ENCODE measurements at regions not wholly inside any gene's neighbourhood (a gene's known extent, or its start where the extent isn't known, plus 50 kb on each side); places are given as distances from the start of the nearest gene placed in this dataset.
"Not testable (repeated sequence)": the region's sequence is repeated elsewhere in the genome, so short reads cannot be mapped to it uniquely, and the experiment has no call there.

- TF ChIP-seq Cebpa-rat (IDR thresholded peaks at IDR 0.05), result no peak
- H3K27me3 ChIP-seq, result no peaks in the 10 kb centered on the region
- H4K20me1 ChIP-seq, result no peaks in the 10 kb centered on the region
- H3K36me3 ChIP-seq, result no peaks in the 10 kb centered on the region
- H3K9ac ChIP-seq, result no peak overlapping the region
- peaks cover 7% of the 10 kb centered on the region; the same call in 1 of the 2 replicates for H3K9me3 ChIP-seq
- H3K4me3 ChIP-seq, result no peak overlapping the region
- no peaks in the 10 kb centered on the region for H3K4me1 ChIP-seq
- no peak overlapping the region for H3K4me2 ChIP-seq
- H3K27ac ChIP-seq, result no peak overlapping the region
Measured at GRCh38 chr9:79490657-79491248, 81.0 kb upstream of the TLE4 start.

DNA sequence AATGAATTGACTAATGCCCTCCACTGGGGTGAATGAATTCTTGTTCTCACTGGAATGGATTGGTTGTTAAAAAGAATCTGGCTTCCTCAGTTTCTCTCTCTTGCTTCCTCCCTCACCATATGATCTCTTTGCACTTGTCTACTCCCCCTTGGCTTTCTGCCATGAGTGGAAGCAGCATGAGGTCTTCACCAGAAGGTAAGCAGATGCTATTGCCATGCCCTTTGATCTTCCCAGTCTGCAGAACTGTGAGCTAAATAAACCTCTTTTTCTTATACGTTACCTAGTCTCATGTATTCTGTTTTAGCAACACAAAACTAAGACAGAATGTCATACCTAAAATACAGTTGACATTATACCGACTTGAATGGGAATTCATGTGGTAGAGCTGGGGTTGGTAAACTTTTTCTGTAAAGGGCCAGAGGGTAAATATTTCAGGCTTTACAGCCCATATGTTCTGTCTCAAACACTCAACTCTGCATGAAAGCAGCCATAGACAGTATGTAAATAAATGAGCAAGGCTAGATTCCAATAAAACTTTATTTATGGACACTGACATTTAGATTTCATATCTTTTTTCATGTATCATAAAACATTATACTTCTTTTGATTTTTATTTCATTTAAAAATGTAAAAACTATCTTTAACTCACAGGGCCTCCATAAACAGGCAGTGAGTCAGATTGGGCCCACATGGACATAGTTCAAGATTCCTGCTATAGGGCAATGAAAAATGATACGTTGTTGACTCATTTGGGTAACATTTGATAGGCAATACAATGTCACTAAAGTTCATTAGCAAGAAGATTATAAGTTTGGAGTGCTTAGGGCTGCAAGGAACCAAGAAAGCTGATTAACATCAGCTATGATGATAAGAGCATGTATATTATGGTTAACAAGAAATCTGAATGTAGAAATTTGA lies 79.4 kb upstream of the TLE4 start:
- no peak for TF ChIP-seq Cebpa-rat (IDR thresholded peaks at IDR 0.05)
- Histone ChIP-seq H3K36me3 (no peaks in the 10 kb centered on the region), H3K4me2 (no peak overlapping the region), H3K27me3 (no peaks in the 10 kb centered on the region), H3K9ac (no peak overlapping the region), H3K9me3 (peaks cover 7% of the 10 kb centered on the region; the same call in 1 of the 2 replicates), H3K4me1 (no peaks in the 10 kb centered on the region), H3K4me3 (no peak overlapping the region), H4K20me1 (no peaks in the 10 kb centered on the region), H3K27ac (no peak overlapping the region)

GRCh38 chr9:79500196-79500864 lies 71.4 kb upstream of the TLE4 start:
- H3K9me3 ChIP-seq, H4K20me1 ChIP-seq: not testable (repeated sequence)

GRCh38 chr9:79501546-79501945 lies 70.2 kb upstream of the TLE4 start:
- H3K9me3 ChIP-seq, result peaks cover 4% of the 10 kb centered on the region; the same call in 1 of the 2 replicates
- no peak overlapping the region for H3K4me3 ChIP-seq
- H3K4me1 ChIP-seq, result no peaks in the 10 kb centered on the region; the same call in 1 of the 2 replicates
- H3K36me3 ChIP-seq, result no peaks in the 10 kb centered on the region
- no peak overlapping the region for H3K4me2 ChIP-seq
- no peaks in the 10 kb centered on the region for H4K20me1 ChIP-seq
- no peak overlapping the region for H3K9ac ChIP-seq
- H3K27ac ChIP-seq, result no peak overlapping the region
- no peak for TF ChIP-seq Cebpa-rat (IDR thresholded peaks at IDR 0.05)
- no peaks in the 10 kb centered on the region for H3K27me3 ChIP-seq

More at GRCh38 chr9:79500196-79500864, 71.4 kb upstream of the TLE4 start:
- H3K9ac ChIP-seq, H3K27ac ChIP-seq, H3K27me3 ChIP-seq, H3K4me3 ChIP-seq, H3K4me1 ChIP-seq, H3K4me2 ChIP-seq, H3K36me3 ChIP-seq: not testable (repeated sequence)

DNA sequence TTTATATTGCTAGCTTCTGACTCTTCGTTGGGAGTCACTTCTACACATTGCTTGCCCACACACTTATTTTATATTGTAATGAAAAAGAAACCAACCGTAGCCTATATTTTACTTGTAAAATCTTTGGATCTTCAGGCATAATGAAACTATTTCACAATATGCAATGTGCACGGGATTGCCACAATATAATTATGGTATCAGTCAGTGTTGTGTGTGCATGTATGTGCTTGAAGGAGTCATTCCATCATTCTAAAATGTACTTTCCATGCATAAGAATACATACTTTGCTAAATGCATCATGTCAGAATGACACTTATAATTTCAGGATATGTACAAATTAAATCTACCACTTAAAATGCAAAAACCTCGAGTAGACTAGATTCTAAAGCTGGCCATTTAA lies 64.0 kb upstream of the TLE4 start:
- H3K4me3 ChIP-seq, result no peak overlapping the region
- no peaks in the 10 kb centered on the region for H3K36me3 ChIP-seq
- H3K27ac ChIP-seq, result no peak overlapping the region
- peaks cover 4% of the 10 kb centered on the region; the same call in 1 of the 2 replicates for H3K9me3 ChIP-seq
- H4K20me1 ChIP-seq, result no peaks in the 10 kb centered on the region
- no peak overlapping the region for H3K4me2 ChIP-seq
- TF ChIP-seq Cebpa-rat (IDR thresholded peaks at IDR 0.05), result no peak
- H3K4me1 ChIP-seq, result no peaks in the 10 kb centered on the region
- H3K27me3 ChIP-seq, result no peaks in the 10 kb centered on the region
- H3K9ac ChIP-seq, result no peak overlapping the region

DNA sequence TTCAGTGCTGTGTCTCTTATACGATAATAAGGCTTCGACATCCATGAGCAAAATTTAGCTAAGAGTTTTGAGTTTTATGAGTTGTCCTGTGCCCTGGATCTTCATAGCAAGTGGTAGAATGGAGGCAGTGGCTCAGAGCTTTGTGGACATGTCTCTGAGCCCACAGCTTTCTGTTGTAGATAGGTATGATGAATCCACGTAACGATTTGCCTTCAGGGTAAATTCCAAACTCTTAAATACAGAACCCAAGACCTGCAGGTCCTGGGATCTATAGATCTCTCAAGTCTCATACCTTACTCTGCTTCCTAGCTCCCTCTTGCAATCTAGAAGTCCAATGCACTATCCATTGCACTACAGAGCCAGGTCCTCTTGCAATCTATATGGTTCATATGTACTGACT lies 59.5 kb upstream of the TLE4 start:
- no peaks in the 10 kb centered on the region for H4K20me1 ChIP-seq
- no peak for TF ChIP-seq Cebpa-rat (IDR thresholded peaks at IDR 0.05)
- H3K27me3 ChIP-seq, result no peaks in the 10 kb centered on the region

More for the DNA sequence above, 59.5 kb upstream of the TLE4 start:
- no peak overlapping the region for H3K27ac ChIP-seq
- no peaks in the 10 kb centered on the region for H3K9me3 ChIP-seq
- no peak overlapping the region for H3K9ac ChIP-seq
- H3K4me1 ChIP-seq, result no peaks in the 10 kb centered on the region
- H3K36me3 ChIP-seq, result no peaks in the 10 kb centered on the region
- H3K4me3 ChIP-seq, result no peak overlapping the region
- H3K4me2 ChIP-seq, result no peak overlapping the region

Data from BLaER1 (cell line).